Skeletal muscle cell (primary cell): ENCODE measurements at regions not wholly inside any gene's neighbourhood (a gene's known extent, or its start where the extent isn't known, plus 50 kb on each side); places are given as distances from the start of the nearest gene placed in this dataset.
"Not testable (repeated sequence)": the region's sequence is repeated elsewhere in the genome, so short reads cannot be mapped to it uniquely, and the experiment has no call there.

Source experiments
- DNase-seq: peaks from one replicate; pipeline ENCODE4 v3.0.0-alpha.2; 2010; ENCODE audit warnings: low read depth
- H3K4me3 ChIP-seq: 2 replicates; pipeline ENCODE4 v1.5.1; 2011; ENCODE audit warnings: low read depth, mild to moderate bottlenecking, control low read depth, low read length, moderate library complexity

DNA sequence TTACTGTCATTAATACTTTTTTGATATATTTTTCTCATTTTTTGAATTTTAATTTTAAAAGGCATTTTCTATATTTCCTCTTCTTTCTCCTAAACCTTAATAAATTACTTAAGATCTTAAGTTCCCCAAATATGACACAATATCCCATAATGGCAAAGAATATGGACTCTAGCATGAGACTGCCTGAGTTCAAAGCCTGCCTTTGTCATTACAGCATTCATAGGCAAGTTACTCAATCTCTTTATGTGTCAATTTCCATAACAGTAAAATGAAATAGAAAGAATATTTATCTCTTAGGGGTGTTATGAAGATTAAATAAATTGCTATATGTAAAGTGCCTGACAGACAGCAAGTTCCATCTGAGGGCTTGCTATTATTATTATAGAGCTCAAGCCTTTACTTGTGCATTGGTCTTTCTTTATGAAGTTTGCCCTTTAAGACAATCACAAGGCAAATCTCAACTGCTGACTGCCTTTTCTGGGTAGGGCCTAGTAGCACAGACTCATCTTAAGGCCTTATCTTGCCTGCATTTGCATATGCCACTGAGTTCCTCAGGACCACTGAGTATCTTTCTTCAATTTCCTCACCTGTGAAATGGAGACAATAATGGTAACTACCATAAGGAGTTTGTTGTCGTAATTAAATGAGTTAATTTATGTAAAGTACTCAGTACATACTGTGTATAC lies 231.0 kb downstream of the NRIP1 start:
- DNase-seq = no peak

DNA sequence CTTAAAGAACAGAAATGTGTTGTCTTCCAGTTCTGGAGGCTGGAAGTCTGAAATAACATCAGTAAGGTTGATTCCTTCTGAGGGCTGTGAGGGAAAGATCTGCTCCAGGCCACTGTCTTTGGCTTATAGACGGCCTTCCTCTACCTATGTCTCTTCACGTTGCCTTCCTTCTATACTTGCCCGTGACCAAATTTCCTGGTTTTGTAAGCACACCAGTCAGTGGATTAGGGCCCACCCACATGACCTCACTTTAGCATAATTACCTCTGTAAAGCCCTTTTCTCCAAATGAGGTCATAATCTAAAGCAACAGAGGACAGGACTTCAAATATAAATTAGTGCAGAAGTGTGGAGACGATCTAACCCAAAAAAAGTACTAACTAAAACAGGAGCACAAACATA lies 231.6 kb downstream of the NRIP1 start:
- no peak overlapping the region for H3K4me3 ChIP-seq
- no peak for DNase-seq

More for the DNA sequence above, 231.0 kb downstream of the NRIP1 start:
- H3K4me3 ChIP-seq = no peak overlapping the region

DNA sequence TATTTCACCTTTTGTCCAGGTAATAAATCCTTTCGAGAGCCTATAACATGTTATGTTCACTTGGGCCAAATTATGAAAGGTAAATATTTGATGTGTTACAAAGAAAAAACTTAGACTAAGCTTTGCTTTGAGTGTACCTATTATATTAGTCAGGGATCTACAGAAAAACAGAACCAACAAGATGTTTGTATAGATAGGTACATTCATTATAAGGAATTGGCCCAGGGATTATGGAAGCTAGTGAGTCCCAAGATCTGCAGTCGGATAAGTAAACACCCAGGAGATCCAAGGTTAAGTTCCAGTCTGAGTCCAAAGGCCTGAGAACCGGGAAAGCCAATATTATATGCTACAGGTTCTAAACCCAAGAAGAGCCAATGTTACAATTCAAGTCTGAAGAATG lies 234.5 kb downstream of the NRIP1 start:
- no peak for DNase-seq
- H3K4me3 ChIP-seq = no peak overlapping the region

DNA sequence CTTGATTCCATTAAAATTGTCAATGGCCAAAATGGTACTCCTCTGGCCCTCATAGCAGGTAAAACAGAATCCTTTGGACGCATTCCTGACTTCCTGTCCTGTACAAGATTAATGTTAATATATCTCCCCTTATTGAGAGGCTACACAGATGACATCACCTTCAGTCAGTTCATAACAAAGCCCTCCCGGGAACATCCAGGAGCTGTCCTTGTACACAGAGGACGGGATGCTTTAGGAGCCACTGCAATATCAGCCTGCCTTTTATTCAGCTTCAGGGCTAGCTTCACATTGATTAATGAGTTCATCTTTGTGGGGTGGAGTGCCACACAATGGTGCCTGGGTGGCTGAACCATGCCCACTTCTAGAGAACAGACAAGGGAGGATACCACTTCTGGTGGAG lies 235.1 kb downstream of the NRIP1 start:
- no peak for DNase-seq
- H3K4me3 ChIP-seq = no peak overlapping the region

DNA sequence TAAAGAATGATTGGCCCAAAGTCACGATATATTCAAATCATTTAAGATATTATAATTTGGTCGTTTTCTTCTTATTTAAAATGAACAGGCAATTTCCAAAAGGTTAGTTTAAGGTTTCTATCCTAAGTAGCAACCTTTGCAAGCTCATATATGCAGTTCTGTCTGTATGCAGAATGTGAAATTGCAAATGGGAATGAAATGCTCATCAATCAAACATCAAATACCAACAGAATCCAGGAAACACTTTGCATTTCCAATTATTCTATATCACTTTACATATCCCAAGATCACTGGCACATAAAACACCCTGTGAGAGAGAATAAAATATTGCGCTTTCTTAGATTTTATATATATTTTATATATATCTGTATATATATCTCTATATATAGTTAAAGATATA lies 237.3 kb downstream of the NRIP1 start:
- no peak for DNase-seq
- H3K4me3 ChIP-seq = no peak overlapping the region

DNA sequence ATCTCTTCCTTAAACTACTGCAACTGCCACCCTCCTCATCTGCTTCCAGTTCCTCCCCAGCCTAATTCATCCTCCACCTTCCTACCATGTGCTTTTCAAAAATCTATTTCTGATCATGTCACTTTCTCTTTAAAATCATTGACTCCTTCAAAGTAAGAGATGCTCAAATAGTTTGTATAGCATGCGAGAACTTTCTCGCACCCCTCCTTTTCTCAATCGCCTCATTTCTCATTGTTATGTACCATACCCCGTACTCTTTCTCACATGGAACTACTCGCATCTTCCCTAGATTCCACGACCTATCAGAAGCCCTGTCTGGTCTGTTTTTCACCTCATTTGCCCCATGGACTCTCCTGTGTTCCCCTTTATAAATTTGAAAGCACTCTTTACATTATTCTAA lies 238.2 kb downstream of the NRIP1 start:
- no peak overlapping the region for H3K4me3 ChIP-seq
- no peak for DNase-seq

DNA sequence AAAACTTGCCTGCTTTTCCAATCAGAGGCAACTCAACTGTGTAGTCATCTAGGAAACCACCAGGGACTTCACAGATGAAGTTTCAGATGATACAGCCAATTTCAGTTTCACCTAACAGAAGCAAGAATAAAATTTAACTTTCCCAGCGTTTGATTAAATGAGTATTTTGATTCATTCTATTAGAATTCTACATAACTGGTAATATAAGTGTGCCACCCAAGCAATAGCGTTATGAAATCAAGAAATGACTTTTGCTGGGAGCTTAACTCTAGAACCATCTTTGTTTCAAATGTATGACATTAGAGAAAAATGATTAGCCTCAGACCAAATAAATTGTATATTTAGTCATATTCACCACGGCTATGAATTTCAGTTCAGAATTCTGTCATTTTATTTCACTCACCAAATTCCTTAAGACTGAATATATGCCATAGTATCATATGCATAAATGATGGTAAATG lies 239.3 kb downstream of the NRIP1 start:
- no peak overlapping the region for H3K4me3 ChIP-seq
- DNase-seq = no peak

DNA sequence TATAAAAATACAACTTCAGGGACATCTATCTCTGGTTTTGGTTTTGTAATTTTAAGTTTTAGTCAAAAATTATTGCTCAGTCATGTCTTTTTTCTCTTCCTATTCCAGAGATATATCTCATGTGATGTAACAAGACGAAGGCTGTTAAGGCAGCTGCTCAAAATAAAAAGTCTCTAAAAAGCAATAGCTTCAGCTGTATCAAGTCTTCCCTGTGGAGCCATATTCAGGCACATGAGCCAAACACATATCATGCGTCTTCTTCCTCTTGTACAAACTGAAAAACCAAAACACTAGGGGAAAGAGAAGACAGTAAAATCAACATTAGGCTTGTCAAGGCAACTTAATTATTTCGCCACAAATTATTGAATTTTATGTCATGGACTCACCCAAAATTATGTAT lies 240.7 kb downstream of the NRIP1 start:
- DNase-seq = no peak
- H3K4me3 ChIP-seq = no peak overlapping the region

DNA sequence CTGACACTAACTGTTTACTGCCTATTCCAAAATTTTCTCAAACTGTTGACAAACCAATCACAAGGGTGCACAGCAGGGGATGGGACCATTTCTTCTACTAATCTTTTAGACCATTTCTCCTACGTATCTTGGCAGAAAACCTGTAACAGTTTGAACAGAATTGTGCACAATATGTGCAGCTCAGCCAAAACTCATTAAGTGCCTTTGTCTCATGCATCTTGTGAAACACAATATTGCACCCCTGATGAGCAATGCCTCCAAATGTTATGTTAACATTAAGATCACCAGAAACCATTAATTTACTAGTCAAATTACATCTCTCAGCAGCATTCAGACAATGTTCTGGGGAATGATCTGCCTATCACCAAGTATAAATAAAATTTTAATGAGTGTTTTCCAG lies 247.5 kb downstream of the NRIP1 start:
- DNase-seq = no peak
- no peak overlapping the region for H3K4me3 ChIP-seq

DNA sequence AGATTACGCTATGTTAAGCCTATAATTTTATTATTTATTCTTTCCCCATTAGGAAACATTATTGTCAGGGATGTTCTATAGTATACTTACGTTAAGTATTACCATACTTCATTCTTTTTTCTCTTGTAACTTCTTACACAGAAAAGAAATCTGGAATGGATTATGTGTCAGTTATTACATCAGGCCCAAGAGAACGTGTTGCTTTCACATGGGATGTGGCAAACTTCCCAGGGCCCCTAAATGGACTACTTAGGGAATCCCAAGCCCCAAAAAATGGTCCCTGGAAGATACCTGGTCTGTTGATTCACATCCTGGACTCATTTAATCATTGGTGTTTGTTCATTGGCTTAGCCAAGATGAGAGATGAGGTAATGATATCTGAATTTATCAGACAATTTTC lies 249.8 kb downstream of the NRIP1 start:
- no peak overlapping the region for H3K4me3 ChIP-seq
- no peak for DNase-seq

DNA sequence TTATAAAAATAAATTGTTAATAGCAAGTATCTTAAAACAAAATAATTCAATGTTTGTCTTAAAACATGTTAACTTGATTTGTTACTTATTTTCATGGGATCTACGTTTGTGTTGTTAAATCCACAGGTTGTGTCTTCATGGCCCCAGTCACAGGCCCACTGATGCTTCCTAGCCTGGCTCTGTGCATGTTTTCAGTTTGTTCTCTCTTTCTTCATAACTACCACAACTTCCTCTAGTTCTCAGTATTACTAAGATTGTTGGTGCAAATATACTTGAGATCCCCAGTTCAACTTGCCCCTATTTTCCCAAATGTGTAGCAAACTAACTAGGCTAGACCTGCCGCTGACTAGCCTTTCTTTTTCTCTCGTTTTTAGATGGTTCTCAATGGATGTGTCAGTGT lies 250.5 kb downstream of the NRIP1 start:
- no peak overlapping the region for H3K4me3 ChIP-seq
- no peak for DNase-seq

DNA sequence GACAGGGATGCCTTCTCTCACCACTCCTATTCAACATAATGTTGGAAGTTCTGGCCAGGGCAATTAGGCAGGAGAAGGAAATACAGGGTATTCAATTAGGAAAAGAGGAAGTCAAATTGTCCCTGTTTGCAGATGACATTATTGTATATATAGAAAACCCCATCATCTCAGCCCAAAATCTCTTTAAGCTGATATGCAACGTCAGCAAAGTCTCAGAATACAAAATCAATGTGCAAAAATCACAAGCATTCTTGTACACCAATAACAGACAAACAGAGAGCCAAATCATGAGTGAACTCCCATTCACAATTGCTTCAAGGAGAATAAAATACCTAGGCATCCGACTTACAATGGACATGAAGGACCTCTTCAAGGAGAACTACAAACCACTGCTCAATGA lies 258.1 kb upstream of the SAMSN1 start:
- not testable (repeated sequence) for H3K4me3 ChIP-seq

DNA sequence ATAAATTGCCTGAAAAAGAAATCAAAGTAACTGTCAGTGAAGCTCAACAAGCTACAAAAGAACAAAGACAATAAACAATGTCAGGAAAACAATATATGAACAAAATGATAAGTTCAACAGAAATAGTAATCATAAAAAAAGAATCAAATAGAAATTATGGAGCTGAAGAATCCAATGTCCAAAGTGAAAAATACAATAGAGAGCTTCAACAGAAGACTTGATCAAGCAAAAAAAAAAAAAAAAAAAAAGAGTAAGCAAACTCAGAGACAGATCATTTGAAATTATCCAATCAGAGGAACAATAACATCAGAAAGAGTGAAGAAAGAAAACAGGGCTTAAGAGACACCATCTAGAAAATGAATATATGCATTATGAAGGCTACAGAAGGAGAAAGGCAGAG lies 251.4 kb upstream of the SAMSN1 start:
- H3K4me3 ChIP-seq = no peak overlapping the region
- no peak for DNase-seq

More for the DNA sequence above, 258.1 kb upstream of the SAMSN1 start:
- not testable (repeated sequence) for DNase-seq

DNA sequence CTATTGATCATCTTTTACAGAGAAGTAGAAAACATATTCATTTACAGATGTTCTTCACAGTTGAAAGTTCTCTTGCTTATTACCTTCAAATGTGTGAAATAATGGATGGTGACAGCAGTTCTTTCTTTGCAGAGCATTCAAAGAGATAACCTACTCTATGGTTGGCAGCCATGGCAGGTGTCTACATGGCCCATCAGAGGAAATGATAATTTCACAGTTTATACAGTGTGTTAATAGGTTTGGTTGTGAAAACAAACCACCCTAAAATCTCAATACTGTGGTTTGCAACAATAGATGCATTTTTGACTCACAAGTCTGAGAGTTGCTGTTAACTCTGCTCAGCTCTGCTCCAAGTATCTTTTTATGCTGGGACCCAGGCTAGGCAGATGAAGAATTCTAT lies 241.2 kb upstream of the SAMSN1 start:
- DNase-seq = no peak
- no peak overlapping the region for H3K4me3 ChIP-seq

DNA sequence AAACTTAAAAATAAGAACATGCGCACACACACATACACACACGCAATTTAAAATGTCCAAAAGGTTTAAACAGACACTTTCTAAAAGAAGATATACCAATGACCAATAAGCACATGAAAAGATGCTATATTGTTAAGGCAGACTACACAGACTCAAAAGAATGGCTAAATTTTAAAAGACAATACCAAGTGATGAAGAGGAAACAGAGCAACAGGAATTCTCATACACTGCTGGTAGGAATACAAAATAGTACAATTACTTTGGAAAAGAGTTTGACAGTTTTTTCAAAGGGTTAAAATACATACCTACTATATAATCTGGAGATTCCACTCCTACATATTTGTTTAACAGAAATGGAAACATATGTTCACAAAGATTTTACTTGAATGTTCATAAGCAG lies 239.6 kb upstream of the SAMSN1 start:
- no peak for DNase-seq

DNA sequence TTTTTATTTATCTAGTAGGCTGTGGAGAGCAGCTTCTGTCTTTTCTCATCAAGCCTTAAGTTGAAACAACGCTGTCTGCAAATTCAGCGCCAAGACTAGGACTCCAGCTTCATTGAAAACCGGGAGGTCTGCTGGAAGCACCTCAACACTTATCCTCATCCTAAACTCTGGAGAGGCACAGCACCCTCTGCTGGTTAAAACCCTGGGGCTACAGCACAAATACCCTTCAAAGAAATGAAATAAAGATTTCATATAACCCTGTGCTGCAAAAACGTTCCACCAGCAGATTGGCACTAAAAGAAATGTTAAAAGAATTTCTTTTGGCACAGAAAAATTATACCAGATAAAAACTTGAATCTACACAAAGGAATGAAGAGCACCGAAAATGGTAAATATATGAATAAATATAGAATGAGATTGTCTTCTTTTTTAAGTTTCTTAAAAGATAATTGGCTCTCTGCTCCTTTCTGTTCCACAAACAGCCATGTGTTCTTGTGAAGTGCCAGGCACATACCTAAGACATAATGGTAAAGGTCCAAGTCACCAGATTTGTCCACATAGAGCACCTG lies 227.7 kb upstream of the SAMSN1 start:
- DNase-seq = no peak
- H3K4me3 ChIP-seq = no peak overlapping the region

More for the DNA sequence above, 239.6 kb upstream of the SAMSN1 start:
- no peak overlapping the region for H3K4me3 ChIP-seq

DNA sequence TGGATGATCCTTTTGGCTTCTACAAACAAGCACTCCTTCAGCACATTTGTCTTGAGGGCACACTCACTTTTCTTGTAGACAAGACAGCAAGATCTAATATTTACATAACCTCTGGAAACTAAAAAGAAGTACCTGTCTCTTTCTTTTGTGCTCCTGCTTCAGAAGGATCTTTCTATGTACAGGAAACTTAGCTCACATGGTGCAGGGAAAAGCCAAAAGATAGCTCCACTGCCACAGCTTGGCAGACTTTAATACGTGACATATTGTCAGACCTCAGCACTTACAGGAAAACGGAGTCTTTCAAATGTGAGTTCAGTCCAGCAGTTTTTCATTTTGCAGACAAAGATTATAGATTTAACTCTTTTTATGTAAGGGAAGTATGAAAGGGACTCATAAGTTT lies 225.5 kb upstream of the SAMSN1 start:
- no peak overlapping the region for H3K4me3 ChIP-seq
- DNase-seq = no peak

DNA sequence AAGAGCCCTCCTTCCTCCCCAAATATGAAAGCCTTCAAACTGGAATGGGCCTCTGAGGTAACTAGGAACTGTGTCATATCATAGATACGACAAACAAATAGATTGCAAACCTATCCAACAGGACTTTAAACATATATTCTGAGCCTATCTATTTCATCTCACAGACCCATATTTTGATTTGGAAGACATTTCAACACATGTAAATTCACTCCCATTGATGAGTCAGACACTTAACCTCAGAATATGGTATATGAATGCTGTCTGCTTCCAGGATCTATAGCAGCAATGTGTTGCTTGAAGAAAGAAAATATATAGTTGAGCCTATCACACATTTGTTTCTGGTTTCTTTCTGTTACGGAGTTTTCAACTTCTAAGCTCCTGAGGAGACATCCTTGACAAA lies 221.9 kb upstream of the SAMSN1 start:
- no peak overlapping the region for H3K4me3 ChIP-seq
- no peak for DNase-seq

DNA sequence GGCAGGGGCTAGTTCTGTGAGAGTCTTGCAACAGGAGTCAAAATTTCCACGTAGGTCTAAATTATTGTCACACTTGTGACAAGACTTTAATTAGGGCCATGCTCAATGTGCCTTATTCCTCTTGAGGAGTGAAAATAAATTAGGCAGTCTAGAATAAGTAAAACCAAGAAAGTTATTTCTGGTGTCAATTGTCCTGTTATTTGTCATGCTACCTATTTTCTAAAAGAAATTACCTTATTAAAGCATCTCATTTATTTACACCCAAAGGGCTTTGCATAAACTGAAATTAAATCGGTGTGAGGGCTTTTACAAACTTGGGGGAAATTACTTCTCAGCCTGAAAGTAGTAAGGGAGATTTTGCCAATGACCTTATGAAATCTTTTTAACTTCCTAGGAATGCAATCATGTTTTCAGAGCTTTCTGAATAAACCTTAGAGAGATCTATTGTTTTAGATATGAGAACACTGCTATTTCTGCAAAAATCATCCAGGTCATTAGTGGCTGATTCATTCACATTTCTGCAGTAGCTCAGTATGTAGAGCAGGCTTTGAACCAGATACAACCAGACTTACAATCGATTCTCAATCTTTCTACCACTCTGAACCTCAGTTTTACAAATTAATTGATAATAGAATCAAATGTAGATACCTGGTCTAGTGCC lies 221.2 kb upstream of the SAMSN1 start:
- H3K4me3 ChIP-seq = no peak overlapping the region
- DNase-seq = no peak

DNA sequence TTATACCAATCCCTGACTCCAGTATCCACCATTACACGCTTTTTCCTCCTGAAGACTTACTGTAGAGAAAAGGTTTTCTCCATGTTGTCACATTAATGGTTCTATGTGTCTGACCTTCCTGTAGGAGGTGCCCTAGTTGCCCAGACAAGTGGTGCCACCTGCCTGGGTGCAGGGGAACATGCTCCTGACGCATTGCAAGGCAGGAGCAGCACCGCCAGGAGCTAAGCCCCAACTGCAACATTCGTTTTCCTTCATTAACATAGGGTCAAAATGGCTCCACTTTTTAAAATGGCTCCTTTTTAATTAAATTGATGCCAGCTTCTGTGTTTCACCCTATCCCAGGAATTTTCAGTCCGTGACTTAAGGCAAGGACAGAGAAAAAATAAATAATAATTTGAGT lies 220.1 kb upstream of the SAMSN1 start:
- no peak for DNase-seq
- no peak overlapping the region for H3K4me3 ChIP-seq

DNA sequence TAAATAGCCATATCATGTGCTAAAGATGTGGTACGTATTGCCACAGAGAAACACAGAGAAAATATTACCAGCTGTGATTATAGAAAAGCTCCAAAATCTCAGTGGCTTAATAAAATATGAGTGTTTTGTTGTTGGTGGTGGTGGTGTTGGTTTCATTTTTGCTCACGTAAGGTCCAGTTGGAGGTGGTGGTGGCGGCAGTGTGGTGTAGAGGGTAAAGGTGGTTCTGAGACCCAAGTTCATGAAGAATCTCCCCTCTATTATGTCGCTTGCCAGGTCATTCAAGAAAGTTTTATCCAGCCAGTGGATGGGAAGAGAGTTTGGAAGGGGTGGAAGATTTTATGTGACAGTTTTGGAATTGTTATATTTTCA lies 217.6 kb upstream of the SAMSN1 start:
- no peak for DNase-seq

More for the DNA sequence above, 217.6 kb upstream of the SAMSN1 start:
- no peak overlapping the region for H3K4me3 ChIP-seq
